ENCODE measurements at regions not wholly inside any gene's neighbourhood (a gene's known extent, or its start where the extent isn't known, plus 50 kb on each side); places are given as distances from the start of the nearest gene placed in this dataset.

DNA sequence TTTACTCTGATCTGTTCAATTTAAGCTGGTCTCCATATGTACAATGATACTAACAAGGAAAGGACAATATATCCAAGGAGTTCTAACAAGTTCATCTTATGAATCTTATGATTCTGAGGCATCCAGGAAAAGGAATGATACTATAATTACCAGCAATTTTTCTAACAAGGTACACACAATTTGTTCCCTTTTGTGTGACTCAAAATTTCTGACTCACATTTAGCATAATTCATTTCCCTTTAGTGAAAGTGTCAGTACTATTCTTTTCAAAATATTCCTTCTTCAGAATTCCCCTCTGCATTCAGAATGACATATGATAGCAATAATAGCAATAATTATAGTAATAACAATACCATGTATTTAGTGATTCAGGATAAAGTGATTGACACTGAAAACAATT is 594.8 kb downstream of the DMRTA1 start:
- TF ChIP-seq, protein P1, sequence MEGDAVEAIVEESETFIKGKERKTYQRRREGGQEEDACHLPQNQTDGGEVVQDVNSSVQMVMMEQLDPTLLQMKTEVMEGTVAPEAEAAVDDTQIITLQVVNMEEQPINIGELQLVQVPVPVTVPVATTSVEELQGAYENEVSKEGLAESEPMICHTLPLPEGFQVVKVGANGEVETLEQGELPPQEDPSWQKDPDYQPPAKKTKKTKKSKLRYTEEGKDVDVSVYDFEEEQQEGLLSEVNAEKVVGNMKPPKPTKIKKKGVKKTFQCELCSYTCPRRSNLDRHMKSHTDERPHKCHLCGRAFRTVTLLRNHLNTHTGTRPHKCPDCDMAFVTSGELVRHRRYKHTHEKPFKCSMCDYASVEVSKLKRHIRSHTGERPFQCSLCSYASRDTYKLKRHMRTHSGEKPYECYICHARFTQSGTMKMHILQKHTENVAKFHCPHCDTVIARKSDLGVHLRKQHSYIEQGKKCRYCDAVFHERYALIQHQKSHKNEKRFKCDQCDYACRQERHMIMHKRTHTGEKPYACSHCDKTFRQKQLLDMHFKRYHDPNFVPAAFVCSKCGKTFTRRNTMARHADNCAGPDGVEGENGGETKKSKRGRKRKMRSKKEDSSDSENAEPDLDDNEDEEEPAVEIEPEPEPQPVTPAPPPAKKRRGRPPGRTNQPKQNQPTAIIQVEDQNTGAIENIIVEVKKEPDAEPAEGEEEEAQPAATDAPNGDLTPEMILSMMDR (IDR thresholded peaks at IDR 0.05): no peak
- TF ChIP-seq EP300 (IDR thresholded peaks at IDR 0.05) (no peak), POLR2AphosphoS5 (IDR thresholded peaks at IDR 0.05) (no peak), POLR2A (IDR thresholded peaks at IDR 0.05) (no peak)
